HG03103 (cell line): ENCODE measurements at regions not wholly inside any gene's neighbourhood (a gene's known extent, or its start where the extent isn't known, plus 50 kb on each side); places are given as distances from the start of the nearest gene placed in this dataset.

Source experiments
- ATAC-seq: cut with Tn5 transposase; IDR thresholded peaks from one replicate; pipeline ENCODE4 v1.9.1; 2021; ENCODE audit warnings: low read depth; ENCODE audit not compliant: unreplicated experiment

DNA sequence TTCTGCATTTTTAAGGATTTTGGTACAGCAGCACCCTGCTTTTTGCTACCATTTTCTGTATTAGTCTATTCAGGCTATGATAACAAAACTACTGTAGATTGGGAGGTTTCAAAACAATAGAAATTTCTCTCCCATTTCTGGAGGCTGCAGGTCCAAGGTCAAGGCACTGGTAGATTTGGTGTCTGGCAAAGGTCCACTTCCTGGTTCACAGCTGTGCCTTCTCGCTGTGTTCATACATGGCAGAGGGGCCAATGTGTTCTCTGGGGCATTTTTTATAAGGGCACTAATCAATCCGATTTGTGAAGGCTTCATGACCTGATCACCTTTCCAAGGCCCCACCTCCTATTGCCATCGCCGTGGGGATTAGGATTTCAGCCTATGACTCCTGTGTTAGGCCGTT, 268.1 kb upstream of the RTL1 start:
- ATAC-seq = no peak

DNA sequence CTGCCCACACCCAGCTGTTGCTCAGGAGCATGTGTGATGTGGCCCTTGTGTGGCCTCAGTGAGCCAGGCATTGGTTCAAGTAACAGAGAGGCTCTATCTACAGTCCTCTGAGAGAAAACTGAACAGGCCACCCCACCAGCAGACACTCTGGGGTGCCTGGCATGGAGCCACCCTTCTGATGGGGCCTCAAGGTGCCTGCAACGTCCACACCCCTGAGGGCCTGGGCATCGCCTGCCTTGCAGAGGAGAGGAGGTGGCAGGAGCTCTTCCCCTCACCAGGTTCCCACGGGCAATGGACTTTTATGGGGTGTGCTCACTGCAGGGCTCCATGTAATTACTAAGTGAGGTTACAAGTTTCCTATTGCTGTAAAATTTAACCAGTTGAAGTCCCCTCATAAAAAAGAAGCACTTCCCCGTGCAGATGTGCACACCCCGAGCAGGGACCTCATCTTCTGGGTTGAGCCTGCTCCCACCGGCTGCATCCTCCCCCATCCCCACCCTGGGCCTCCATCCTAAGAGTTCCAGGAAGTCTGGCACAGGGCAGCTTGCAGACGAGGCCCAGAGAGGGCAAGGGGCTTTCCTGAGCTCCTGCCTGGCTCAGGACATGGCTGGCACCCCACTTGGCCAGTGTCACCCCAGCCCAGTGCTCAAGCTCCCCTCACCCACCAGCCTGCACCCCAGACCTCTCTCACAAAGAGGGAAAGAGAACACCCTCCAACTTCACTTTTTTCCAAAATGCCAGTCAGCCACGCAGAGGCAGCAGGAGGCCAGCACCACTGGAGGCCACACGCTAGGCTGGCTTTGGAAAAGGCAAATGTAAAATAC, 270.4 kb upstream of the RTL1 start:
- no peak for ATAC-seq

DNA sequence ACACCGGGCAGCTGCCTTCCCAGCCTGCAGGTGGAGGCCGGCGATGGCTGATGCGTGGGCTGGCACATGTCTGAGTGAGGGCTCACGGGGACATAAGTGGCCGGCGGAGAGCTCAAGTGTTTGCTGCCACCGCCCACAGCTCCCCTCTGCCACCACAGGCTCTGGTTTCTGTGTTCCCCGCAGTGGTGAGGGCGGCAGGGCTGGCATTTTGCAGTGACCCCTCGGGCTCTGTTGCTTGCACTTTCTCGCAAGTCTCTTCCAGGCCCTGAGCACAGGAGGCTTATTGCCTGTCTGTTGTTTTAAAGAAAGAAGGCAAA, 271.0 kb upstream of the RTL1 start:
- no peak for ATAC-seq

DNA sequence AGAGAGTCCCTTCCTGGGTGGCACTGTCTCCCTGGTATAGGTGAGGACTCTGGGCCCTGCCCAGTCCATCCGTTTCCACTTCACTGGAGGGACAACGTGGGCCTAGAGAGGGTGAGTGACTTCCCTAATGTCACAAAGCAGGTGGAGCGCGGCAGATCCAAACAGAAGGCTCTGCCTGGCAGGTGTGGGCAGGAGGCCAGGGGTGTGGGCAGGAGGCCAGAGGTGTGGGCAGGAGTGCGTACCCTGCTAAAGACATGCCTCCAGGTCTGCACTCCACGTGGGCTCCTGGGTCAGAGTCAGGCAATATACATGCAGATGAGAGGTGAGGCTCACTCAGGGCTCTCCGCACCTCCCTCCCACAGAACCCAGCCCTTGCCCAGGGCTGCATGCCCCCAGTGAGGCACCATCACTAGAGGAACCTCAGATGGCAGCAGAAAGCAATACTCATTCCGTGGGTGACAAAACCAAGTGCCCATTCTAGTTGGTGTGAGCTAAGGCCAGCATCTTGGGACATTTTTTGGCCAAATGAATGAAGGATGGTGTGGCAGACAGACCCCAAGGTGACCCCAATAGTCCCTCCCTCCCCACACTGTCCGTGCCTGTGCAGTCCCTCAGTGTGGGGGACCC, 271.6 kb upstream of the RTL1 start:
- ATAC-seq = no peak

DNA sequence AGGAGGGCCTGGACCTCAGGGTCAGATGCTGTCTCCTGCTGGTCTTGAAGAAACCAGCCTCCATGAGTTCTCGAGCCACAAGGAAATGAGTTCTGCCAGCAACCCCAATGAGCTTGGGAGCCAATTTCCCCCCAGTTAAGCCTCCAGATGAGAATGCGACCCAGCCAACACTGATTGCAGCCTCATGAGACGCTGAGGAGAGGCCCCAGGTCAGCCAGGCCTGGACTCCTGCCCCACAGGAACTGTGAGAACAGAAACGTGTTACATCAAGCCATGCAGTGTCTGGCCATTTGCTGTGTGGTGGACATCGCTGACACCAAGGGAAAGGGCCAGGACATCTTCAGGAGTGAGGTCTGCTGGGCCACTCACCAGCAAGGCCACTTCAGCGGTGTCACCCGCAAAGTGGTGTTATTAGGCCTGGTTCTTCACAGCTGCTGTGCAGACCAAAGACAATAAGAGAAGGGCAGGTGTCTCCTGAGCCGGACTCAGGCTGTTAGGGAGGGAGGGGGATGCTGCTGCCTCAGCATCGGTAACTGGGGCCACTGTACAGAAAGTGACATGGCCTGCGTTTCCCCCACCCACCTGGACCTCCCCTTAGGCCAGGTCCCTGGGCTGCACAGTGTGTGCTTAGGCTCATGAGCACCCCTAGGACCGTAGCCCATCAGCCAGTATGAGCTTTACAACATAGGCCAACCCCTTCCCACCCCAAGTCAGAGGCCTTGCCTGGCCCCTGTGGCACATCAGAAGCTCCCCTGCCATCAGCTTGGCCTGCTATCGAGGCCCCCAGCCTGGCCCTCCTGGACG, 272.4 kb upstream of the RTL1 start:
- no peak for ATAC-seq

DNA sequence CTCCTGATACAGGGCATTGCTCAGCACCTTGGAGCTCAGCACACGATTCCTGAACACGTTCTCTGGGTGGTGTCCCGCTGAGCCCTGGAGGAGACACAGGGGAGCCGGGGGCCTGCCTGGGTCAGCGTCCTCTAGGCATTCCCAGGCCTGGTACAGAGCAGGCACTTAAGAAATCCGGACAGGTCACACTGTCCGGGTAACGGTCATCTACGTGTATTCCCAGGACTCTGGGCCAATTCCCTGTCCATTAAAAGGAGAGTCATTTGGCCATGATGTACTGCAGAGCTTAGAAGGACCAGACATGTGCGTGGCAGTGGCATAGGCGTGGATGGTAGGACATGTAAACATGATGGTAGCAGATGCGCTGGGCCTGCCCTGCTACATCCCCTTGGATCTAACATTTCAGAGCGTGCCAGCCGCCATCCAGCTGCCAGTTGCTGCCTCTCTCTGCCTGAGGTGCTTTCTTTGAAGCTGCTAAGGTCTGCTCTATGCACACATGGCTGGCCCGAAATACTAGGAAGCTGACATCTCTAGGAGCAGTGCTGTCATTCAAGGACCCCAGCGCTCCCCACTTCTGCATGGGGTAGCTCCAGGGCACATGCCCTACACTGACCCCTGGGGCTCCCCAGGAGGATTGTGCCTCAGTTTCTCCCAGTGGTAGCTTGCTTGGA, 273.1 kb upstream of the RTL1 start:
- no peak for ATAC-seq

DNA sequence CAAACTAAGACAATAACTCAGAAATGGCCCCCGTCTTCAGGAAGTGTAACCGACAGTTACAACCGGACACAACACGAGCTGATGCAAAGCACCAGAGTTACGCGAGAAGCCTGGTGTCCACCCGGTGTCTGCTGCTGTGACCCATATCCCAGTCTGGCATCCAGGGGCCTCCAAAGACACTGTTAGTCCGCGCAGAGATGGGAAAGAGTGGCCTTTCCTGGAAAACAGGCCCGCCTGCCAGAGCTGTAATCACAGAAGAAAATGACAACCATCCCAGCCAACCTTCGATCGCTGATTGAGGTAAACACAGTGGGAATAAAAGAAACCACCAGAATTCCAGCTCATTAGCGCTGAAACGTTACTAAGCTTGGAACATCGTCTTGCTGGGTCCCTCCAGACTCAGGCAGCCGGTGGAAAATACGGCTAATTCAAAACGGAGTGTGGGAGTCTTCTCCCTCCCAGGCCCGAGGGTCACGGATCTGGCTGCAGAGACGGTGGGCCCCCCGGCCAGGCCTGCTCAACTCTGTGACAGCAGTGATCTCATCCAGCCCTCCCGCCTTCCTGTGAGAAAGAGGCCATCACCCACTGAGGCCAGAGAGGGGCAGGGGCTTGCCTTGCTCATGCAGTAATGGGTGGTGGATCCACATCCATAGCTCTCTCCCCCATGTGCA, 273.9 kb upstream of the RTL1 start:
- ATAC-seq = no peak

DNA sequence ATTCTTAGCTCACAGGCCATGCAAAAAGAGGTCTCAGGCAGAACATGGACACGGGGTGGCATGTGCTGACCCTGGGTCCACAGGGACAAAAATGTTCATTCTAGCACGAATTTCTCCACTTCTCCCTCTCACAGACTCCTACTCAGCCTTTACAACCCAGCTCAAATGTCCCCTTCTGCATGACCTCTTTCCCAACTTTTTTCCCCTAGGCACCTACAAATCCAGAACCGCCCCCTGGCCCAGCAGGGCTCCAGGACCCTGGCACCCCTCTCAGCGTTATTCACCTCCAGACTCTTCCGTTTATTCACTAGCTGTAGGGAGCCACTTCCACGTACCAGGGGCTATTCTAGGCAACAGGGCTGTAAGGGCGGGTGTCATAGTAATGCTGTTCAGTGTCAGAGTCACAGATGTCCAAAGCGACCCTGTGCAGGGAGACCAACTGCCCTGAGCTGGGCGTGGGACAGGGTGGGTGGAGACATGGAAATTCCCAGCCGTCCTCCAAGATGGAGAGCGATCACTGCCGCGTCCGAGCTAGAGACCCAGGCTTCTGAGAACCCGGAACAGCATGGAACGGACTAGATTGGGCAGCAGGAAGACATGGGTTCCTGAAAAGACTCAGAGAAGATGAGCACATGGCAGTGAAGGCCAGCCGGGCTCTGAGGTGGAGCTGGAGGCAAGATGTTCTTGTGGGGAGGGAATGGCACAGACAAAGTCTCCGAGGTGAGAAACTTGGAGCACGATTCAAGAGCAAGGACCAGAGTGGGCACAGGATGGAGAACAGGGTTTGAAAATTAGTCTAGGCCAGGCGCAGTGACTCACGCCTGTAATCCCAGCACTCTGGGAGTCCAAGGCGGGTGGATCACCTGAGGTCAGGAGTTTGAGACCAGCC, 274.9 kb upstream of the RTL1 start:
- no peak for ATAC-seq

DNA sequence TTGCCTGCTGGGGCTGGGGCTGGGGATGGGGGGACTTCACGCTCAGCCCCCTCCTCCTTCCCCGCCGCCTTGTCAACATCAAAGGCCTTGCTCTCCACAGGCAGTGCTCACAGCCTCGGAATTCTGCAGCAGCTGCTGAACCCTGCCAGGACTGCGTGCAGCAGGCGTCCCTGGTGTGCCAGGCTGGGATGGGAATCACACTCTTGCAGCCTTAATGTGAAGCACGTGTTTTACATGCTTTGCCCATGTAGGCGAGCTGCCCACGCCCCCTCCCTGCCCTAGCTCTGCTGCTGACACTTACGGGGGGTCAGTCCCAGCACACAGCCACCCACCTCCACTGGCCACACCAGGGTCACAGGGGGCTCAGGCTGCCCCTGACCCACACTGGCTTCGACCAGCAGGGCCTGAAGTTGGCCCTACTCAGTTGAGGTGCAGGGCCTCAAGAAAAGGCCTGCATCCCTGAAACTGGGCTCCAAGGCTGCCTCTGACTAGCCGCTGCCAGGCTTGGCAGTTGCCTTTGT, 276.2 kb upstream of the RTL1 start:
- no peak for ATAC-seq

DNA sequence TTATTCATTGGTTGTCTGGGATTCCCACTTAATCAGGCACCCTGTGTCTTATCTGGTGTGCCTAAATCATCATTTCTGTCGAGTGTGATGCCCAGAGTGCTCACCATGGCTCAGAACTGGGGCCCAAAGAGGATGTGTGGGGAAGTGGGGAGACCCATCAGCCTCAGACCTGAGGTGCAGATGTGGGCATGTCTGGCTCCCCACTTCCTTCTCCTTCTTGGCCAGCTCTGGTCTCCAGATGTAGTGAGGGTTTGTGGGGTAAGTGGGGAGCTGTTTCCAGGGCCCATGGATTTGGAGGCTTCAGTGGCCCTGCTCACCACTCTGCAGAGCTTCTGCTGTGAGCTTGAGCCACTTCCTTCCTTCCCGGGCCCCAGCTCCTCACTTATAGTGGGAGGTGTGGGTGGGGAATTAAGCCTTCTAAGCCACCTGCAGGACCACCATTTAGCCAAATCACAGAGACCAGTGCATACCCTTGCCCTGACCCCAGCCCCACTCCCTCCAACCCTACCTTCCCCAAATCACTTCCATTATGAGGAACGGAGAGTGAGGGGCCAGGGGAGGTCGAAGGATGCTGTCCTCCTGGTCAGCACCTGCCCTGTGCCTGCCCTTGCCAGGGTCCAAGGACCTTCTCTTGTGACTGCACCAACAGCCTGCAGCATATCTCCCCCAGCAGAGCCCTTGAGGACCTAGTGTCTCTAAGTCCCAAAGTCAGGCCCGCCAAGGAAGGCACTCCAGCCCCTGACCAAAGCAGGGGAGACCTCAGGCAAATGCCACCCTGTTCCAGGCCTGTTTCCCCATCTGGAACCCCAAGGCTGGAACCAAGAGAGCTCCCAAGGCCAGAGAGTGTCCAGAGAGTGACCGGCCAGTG, 278.2 kb upstream of the RTL1 start:
- no peak for ATAC-seq

DNA sequence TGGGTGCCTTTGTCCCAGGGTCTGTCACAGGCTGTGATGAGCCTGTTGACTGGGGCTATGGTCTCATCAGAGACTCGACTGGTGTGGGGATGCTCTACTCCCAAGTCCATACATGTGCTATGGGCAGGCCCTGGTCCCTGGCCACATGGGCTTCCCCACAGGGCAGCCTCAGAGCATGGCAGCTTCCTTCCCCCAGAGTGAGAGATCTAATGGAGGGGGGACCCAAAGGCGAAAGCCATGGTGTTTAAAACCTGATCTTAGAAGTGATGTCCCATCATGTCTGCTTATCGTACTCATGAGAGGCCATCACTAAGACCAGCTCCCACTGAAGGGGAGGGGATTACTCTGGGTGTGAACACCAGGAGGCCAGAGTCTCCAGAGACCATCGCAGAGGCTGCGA, 279.0 kb upstream of the RTL1 start:
- no peak for ATAC-seq

DNA sequence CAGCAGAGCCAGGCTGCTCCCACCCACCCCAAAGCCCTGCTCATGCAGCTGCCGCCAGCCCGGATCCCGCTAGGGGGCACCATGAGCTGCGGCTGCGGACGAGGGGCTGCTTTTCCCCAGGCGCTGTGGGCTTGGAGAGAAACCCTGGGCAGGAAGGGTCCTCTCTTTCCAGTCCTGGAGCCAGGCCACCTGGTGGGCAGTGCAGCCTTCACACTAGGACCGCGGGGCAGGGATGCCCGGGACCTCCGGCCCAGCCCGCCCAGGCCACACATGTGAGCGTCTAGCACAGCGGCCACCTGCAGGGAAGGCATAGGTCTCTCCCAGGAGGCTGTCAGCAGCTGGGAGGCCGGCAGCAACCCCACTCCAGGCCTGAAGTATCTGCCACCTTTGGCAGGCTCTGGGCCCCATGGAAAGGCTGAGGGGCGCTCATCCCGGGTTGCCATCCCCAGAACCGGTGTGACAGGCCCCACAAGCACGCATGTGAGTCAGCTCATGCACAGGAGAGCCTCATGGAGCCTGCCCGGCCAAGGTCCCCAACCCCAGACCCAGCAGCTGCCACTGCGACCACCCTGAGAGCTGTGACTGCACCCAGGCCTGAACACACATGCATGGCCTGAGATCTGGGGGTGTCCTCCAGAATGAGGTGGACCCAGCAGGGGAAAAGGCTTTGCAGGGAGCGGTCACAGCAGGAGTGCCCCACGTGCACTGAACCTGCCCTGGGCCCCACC, 280.0 kb upstream of the RTL1 start:
- ATAC-seq = no peak

DNA sequence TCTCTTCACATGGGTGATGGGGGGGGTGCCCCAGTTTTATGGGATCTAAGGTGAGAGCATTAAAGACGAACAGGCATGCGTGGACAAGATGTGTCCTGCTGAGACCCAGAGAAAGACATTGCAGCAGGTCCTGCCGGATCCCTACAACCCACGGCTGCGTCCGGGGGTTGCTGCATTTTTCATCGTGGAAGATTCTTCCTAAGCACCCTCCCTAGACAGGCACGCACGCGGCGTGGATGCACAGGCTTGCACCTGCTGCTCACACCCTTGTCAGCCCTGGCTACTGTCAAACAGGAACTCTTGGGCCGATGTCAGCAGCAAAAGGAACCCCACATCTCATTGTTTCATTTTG, 280.6 kb upstream of the RTL1 start:
- no peak for ATAC-seq

DNA sequence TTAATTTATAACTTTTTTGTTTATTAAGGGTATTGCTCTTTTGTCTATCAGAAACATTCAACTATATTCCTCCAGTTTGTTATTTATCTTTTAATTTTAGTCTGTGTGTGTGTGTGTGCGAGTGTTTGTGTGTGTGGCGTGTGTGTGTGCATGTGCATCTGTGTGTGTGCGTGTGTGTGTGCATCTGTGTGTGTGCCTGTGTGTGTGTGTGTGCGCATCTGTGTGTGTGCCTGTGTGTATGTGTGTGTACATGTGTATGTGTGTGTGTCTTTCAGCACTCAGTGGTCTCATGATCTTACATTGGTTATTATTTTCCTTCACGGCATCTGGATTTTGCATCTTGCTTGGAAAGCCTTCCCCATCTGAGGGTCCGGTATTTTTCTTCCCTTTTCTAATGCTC, 281.1 kb upstream of the RTL1 start:
- ATAC-seq = no peak

DNA sequence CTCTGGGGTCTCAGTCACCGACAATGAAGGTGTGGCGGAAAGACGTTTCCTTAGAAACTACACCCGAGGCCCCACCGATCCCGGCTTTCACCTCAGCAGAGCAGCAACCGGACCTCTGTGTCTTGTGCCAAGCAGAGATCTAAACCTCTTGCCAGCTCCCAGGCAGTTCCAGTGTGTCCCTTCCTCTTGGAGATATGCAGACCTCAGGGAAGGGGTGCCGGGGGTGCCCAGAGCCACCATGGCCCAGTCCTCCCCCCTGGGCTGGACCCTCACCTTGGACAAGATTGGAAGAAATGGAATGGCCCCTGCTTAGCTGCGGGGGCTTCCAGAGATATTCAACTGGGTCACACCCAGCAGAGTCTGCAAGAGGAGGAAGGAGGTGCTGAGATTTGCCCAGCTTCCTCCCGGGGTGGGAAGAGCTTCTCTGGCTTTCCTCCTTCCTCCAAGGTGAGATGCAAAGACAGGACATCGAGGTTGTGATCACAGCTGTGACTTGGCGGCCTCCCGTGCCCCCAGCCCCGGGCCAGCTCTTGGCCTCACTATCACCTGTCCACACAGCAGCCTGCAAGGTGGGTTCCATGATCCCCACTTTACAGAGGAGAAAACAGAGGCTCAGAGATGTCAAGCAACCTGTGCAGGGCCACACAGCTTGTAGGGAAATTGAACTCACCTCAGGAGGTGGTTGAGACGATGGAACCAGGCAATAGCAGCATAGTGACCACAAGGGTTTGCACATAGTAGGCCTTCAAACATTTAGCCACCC, 281.7 kb upstream of the RTL1 start:
- ATAC-seq = no peak

DNA sequence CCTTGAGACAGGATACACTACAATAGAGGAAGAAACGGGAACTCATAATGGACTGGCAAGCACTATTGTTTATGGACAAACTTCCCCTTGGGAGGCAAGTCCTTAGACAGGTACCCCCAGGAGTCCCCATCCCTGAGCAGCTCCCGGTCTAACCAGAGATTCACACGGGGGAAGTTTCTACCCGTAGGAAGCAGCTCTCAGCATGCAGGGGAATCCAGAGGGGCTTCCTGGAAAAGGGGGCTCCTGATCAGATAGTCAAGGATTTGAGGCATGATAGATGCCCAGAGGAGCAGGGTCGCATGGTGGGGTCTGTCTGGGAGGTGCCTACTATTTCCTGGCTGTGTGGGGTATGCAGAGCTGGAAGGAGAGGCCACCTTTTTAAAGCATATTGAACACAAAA, 282.4 kb upstream of the RTL1 start:
- ATAC-seq = no peak

DNA sequence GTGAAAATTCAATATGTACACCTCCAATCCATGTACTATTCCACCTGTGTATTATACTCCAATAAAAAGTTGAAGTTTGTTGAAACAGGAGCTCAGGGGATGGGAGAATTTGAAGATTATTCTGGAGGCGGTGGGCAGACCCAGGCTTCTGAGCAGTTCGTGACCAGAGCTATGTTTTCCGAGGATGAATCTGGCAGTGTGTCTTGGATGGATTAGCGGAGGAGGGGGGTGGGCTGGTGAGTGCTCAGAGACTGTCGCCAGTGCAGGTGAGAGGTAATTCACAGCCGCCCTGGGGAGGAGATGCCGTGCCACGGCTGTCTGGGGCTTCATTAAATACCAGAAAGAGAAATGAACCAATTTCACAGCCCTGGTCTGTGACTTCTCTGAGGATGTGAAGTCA, 283.0 kb upstream of the RTL1 start:
- no peak for ATAC-seq
